Activated CD8-positive, alpha-beta memory T cell treated with anti-CD3 and anti-CD28 coated beads for 4 hours (primary cell): ENCODE measurements at regions not wholly inside any gene's neighbourhood (a gene's known extent, or its start where the extent isn't known, plus 50 kb on each side); places are given as distances from the start of the nearest gene placed in this dataset.
"Not testable (repeated sequence)": the region's sequence is repeated elsewhere in the genome, so short reads cannot be mapped to it uniquely, and the experiment has no call there.

Experiments
- DNase-seq, 2 donors: peaks; one replicate each; pipeline ENCODE4 v3.0.0-alpha.2; 2020; ENCODE audit warnings: low read depth in 2 of 2

DNA sequence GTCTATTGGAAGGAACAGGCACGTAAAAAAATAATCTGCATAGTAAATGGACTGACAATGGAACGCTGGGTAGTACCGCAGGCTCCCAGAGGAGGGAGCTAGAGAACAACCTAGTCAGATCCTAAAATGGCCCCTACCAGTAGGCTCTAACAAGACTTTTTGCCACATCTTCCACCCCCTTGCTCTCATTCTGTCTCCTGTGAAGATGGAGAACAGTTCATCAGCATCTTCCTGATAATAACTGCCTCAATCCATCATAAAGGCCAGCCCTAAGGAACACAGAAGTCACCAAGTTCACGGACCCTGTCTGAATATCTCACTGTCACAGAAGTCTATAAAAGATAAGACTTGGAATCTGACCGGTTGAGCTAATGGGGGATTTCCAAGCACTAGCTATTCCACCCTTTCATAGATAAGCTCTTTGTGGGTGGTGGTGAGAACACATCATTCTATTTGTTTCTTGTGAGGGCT, 133.4 kb downstream of the SLC1A3 start:
- DNase-seq = peak; percentile 18 to 25

- no peak for DNase-seq
Measured at GRCh38 chr5:36740259-36740898, 134.0 kb downstream of the SLC1A3 start.

DNA sequence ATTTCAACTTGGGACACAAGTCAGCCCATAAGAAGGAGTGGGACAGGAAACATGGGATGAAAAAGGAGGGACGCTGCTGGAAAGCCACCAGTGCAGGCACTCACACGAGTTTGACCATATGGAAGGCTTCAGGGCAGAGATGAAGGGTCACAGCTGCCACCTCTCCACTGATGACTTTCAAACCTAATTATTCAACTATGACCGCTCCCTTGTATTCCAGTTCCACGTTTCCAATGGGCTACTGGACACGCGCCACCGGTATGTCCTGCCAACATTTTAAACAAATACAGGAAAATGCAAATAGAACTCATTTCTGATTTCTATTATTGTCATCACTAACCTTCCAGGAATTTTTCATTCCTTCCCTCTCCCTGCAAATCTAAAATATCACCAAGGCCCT, 134.7 kb downstream of the SLC1A3 start:
- DNase-seq = no peak

DNA sequence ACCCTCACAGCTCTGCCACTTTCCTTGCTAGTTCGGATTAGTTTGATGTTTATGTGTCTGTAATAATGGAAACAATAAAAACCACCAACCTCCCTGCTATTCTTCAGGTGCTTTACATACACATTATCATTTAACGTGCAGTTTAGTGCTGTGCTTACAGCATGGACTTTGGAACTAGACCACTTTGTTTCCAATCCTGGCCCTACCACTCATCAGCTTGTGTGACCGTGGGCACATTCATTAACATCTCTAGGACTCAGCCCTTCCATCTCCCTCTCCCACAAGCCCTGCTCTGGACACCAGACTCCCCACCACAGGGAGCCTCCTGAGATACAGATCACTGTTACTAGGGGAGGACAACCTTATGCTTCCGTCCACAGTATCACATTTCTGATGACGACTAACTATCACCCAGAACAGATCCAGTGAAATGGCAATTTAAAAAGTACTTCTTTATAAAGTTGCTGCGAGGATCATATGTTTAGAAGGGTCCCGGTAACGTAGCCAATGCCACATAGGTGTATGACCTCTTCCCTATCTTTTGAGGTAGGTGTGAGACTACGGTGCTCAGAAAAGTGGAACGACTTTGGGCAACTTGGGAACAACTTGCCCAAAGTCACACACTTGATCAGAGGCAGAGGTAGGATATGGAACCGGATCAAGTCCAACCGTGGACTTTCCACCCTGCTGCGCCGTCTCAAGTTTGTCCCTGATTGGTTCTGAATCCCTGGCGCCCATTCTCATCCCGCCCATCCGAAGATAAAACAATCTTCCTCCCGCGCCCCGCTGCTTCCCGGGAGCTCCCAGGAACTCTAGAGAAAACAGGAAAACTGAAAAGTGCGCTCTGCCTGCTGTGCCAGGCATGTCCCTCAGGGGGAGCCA, 132.4 kb upstream of the NIPBL start:
- DNase-seq = no peak

- DNase-seq = no peak
Measured at GRCh38 chr5:36744773-36745589, 131.6 kb upstream of the NIPBL start.

DNA sequence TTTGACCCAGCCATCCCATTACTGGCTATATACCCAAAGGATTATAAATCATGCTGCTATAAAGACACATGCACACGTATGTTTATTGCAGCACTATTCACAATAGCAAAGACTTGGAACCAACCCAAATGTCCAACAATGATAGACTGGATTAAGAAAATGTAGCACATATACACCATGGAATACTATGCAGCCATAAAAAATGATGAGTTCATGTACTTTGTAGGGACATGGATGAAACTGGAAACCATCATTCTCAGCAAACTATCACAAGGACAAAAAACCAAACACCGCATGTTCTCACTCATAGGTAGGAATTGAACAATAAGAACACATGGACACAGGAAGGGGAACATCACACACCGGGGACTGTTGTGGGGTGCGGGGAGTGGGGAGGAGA, 128.8 kb upstream of the NIPBL start:
- DNase-seq = not testable (repeated sequence)

DNA sequence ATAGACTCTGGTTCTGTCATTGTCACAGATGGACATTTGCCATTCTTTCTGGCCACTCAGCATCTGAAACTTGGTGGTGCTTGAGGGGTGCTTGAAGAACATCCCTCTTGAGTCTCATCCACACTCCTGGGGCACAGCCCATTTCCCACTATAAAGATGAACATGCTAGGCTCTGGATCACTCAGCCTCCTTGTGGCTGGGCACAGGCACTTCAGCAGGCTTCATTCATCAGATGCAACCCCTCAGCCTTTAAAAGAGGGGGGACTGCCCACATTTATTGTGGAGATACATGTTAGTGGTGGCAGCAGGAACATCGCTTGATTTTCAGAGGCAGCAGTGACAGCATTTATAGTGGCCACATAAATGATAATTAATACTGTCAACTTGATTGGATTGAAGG, 124.7 kb upstream of the NIPBL start:
- no peak for DNase-seq

DNA sequence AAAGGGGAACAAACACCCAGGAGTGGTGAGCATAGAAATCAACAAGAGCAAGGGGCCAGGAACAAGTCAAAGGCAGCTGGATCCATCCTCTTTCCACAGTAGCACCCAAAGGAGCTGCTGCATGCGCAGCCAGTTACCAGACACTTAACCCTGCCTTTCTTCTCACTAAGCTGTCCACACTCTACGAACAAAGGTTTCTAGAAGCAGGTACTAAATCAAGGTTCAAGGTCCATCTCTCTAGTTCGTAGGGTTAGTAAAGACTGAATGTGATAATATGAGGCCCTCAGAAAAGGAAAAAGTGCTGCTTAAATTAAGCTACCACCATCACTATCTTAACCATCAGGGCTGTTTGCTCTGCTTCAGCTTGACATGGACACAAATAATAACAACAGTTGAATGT, 121.2 kb upstream of the NIPBL start:
- DNase-seq = no peak

DNA sequence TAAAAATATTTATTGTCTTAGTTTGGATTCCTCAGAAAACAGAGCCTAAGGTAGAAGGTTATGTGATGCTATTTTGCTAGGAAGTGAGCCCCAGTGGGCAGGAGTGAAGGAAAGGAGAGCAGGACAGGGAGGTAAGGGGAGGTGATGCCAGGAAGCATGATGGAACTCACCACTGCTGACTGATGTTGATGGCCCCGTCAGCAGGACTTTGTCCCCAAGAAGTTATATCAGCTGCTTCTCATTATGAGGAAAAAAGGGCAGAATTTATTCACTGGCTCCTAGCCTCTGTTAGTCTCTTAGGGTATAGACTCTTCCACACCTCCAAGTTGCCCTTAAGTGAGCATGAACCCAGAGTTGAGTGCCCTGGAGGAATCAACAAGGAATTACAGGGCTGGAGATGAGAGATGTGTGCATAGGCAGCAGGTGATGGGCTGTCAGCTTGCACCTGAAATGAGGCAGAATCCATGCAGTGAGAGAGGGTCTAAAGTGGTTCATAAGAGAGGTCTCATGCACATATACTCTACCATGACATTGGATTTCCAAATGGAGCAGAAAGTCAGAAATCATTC, 120.6 kb upstream of the NIPBL start:
- no peak for DNase-seq

GRCh38 chr5:36756848-36757247, 119.7 kb upstream of the NIPBL start:
- DNase-seq = no peak

DNA sequence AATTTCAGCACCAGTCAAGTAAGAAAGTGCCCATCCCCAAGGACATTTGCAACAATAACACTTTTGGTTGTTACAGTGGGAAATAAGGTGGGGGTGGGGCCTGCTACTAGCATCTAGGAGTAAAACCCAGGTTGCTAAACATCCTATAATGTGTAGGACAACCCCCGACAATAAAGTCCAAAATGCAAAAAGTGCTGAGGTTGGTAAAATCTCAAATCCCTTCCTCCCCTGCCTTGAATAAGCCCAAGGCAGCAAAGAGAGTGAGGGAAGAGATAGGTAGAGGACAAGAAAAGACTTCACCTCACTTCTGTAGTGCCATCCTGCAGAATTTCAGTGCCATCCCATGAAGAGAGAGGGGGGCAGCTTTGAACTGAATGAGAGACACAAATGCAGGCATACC, 117.5 kb upstream of the NIPBL start:
- DNase-seq = no peak

DNA sequence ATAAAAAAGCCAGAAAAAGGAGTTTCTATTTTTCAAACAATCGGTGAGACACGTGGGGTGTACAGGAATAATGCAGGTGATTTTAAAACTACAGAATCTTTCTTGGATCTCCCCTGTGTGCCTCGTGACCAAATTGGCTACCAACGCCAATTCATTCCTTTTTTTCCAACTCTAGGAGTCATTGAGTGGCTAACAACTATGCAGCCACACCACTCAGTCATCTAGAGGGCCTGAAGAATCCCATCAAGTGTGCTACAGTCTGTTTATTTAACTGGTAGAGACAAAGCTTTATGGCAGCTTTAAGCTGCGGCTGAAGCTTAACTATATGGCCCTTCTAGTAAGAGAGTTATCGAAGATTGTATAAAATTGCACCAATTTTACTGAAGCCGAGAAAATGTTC, 113.1 kb upstream of the NIPBL start:
- no peak for DNase-seq

DNA sequence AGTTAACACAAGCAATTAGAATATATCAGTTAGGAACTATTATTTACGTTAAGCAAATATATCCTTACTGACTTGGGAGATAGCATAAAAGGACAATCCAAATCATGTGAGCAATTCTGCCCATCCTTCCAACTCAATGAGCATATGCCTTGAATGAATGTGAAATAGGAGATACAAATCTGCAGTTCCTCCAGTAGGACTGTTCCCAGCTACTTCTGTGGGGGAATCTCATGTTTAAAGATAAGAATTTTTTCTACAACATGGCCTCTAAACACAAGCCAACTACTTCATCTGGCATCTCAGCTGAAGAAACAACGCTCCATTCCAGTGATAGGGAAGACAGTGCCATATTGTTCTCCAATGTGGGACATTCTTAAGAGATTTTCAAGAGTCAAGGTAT, 110.7 kb upstream of the NIPBL start:
- no peak for DNase-seq

GRCh38 chr5:36766981-36767380, 109.6 kb upstream of the NIPBL start:
- no peak for DNase-seq

- DNase-seq = no peak
Measured at GRCh38 chr5:36768450-36768849, 108.1 kb upstream of the NIPBL start.

DNA sequence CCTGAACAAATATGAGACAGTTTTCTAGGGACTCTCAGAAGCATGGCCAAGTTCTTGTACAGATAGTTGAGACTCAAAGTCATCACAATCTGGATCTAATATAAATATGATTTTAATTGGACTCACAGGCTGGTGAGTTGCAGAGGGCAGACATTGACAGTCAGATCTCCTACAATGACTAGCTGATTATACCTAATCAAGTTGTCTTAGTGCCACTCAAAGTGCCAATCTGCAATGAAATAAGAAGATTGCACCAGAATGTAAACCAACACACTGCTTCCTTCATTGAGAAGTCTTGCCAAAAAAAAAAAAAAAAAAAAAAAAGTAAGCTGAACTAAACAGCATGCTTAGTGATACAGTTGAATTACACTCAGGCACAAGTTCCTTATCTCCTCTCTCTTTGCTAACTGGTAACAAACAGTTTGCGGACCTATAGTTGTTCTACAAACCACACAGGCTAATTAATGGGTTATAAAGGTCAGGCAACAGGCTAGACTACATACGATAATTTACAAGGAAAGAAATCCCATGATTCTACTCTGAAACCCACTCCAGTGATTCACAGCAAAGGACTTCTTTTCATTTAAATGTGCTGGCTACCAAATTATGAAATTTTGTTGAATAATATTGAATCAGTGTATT, 107.3 kb upstream of the NIPBL start:
- no peak for DNase-seq

DNA sequence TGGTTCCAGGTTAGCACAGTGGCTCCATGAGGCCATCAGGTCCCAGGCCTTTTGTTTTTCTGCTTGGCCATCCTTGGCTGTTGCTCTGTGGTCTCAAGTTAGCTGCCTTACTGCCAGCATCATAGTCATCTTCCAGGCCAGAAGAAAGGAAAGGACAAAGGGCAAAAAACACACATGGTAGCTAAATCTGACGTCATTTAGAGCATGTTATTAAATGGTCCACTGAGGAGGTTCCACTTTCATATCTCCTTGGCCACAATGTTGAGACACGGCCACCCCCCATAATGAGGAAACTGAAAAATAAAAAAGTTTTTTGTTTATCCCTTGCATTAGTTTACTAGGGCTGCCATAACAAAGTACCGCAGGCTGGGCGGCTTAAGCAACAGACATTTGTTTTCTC, 106.4 kb upstream of the NIPBL start:
- DNase-seq = no peak

GRCh38 chr5:36772276-36773140, 104.1 kb upstream of the NIPBL start:
- no peak for DNase-seq

DNA sequence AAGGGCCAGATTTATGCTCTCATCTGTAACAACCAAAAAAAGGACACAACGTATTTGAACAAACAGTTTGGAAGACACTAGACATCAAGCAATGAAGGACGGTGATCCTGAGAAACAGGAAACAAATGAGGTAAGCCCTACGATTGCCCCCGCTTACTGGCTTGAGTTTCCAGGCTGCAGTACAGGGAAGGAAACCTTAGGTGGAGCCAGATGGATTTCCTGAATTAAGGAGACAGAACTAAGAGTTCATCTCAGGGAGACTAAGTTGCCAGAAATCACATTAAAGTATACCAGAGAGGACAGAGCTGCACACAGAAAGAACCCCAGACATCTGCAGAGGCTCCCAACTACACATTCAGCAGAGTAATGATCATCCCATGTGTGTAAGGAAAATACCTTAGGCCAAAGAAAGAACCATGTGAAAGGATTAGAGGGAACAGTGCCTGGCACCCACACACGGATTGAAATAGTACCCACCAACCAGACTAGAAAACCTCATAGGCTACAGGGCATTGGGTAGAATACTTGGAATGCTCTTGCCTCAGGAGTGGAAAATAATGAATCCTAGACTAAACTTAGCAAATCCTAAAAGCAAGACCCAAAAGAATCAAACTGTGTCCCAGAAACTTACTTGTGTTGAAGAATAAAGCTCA, 99.3 kb upstream of the NIPBL start:
- no peak for DNase-seq

- DNase-seq = no peak
Measured at GRCh38 chr5:36778336-36778735, 98.2 kb upstream of the NIPBL start.
